Gastrocnemius medialis (tissue), 4 donors: ENCODE measurements at regions not wholly inside any gene's neighbourhood (a gene's known extent, or its start where the extent isn't known, plus 50 kb on each side); places are given as distances from the start of the nearest gene placed in this dataset.

Source experiments
- POLR2A ChIP-seq, 2 donors: fragments of 450-650 bp; IDR thresholded peaks; one replicate each; pipeline ENCODE4 v1.6.1; 2017; ENCODE audit warnings: antibody characterized with exemption in 2 of 2, mild to moderate bottlenecking in 2 of 2, moderate library complexity in 2 of 2
- TF ChIP-seq, protein P1 (sequence below), 5 experiments: fragments of 450-650 bp in 3 of 5; fragments of 200-600 bp in 2 of 5; sonication (generic) in 2 of 5; IDR thresholded peaks in 4 of 5; conservative IDR thresholded peaks in 1 of 5; 1 replicate in 4 of 5; 2 replicates in 1 of 5; pipeline ENCODE4 v1.5.1; 2016 to 2019; ENCODE audit warnings: antibody characterized with exemption in 5 of 5, mild to moderate bottlenecking in 3 of 5, moderate library complexity in 3 of 5

DNA sequence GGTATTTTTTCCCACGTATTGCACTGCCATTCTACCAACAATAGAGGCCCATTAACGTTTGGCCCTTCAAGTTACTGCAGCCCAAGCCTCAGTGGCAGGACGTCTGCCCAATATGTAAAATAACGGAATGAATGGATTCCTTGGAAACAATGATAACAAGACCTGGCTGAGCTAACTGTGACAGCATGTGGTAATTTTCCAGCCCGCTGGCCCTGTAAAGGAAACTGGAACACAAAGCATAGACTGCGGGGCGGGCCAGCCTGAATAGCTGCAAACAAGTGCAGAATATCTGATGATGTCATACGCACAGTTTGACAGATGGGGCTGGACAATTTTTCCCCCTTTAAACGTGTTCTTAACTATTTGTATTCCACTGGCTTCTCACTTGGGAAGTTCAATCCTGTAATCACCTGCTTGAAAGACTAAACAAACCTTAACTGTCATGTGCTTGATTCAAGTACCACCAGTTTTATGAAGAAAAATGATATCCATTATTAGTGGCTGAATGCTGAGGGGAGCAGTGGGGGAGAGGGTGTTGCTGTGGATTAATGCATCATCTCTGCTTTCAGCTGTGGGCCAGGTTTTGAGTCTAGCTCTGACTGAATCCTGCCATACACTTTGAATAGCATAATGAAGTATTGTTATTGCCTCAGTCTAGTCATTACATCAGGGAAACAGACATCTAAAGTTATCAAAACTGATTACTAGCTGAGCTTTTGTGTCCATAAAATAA is 323.9 kb downstream of the TMEM161B start:
- TF ChIP-seq, protein P1, sequence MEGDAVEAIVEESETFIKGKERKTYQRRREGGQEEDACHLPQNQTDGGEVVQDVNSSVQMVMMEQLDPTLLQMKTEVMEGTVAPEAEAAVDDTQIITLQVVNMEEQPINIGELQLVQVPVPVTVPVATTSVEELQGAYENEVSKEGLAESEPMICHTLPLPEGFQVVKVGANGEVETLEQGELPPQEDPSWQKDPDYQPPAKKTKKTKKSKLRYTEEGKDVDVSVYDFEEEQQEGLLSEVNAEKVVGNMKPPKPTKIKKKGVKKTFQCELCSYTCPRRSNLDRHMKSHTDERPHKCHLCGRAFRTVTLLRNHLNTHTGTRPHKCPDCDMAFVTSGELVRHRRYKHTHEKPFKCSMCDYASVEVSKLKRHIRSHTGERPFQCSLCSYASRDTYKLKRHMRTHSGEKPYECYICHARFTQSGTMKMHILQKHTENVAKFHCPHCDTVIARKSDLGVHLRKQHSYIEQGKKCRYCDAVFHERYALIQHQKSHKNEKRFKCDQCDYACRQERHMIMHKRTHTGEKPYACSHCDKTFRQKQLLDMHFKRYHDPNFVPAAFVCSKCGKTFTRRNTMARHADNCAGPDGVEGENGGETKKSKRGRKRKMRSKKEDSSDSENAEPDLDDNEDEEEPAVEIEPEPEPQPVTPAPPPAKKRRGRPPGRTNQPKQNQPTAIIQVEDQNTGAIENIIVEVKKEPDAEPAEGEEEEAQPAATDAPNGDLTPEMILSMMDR (IDR thresholded peaks at IDR 0.05 in 4 of 5, conservative IDR thresholded peaks at IDR 0.05 in 1 of 5) = no peak
- no peak for TF ChIP-seq POLR2A (IDR thresholded peaks at IDR 0.05)
